22Rv1 (cell line): ENCODE measurements at regions not wholly inside any gene's neighbourhood (a gene's known extent, or its start where the extent isn't known, plus 50 kb on each side); places are given as distances from the start of the nearest gene placed in this dataset.

Experiments
- ZFX ChIP-seq: fragments of 450-650 bp; IDR thresholded peaks from 2 replicates; pipeline ENCODE4 v1.6.1; 2017; ENCODE audit warnings: antibody characterized with exemption, borderline replicate concordance
- TF ChIP-seq, protein P1 (sequence below): fragments of 450-650 bp; IDR thresholded peaks from 2 replicates; pipeline ENCODE4 v1.5.1; 2017; ENCODE audit warnings: mild to moderate bottlenecking

DNA sequence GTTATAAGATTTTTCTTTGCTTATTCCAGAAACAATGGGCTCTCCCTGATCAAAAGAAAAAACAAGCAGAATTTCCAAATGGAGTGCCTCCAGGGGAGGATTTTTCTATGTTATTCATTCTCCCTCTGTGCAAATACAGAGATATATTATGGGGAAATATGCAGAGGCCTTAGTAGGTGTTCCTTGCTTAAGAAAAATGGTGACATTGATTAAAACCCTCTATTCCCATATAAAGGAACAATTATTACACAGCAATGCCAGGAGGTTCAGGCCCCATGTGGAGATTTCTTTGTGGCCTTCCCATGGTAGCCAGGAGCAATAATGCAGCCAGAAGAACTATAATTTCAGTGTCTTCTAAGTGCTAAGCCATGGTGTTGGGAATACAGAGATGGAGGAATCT lies 255.9 kb upstream of the CXCR4 start:
- TF ChIP-seq, protein P1, sequence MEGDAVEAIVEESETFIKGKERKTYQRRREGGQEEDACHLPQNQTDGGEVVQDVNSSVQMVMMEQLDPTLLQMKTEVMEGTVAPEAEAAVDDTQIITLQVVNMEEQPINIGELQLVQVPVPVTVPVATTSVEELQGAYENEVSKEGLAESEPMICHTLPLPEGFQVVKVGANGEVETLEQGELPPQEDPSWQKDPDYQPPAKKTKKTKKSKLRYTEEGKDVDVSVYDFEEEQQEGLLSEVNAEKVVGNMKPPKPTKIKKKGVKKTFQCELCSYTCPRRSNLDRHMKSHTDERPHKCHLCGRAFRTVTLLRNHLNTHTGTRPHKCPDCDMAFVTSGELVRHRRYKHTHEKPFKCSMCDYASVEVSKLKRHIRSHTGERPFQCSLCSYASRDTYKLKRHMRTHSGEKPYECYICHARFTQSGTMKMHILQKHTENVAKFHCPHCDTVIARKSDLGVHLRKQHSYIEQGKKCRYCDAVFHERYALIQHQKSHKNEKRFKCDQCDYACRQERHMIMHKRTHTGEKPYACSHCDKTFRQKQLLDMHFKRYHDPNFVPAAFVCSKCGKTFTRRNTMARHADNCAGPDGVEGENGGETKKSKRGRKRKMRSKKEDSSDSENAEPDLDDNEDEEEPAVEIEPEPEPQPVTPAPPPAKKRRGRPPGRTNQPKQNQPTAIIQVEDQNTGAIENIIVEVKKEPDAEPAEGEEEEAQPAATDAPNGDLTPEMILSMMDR = no peak
- TF ChIP-seq ZFX = no peak
